SK-N-SH (cell line): ENCODE measurements at regions not wholly inside any gene's neighbourhood (a gene's known extent, or its start where the extent isn't known, plus 50 kb on each side); places are given as distances from the start of the nearest gene placed in this dataset.

Experiments
- CTCF ChIA-PET: fragments of 300-600, 350-600 bp; formaldehyde crosslinking; extraction: SDS; loops from one replicate; lab custom pipeline; 2021; lab: Yijun Ruan, JAX
- POLR2A ChIA-PET: fragments of 350-600 bp; sonication (Branson Sonifier 250); formaldehyde crosslinking; extraction: SDS; loops from one replicate; lab custom pipeline; 2020; ENCODE audit warnings: antibody characterized with exemption, inconsistent platforms; lab: Yijun Ruan, JAX
- DNase-seq: peaks from one replicate; pipeline ENCODE4 v3.0.0; 2012
- H2AFZ ChIP-seq: fragments of 200-600 bp; sonication (generic); 2 replicates; pipeline ENCODE4 v1.8.1; 2016; ENCODE audit warnings: antibody characterized with exemption, mild to moderate bottlenecking, low read depth
- H3F3A ChIP-seq: fragments of 200-600 bp; sonication (generic); replicated peaks from 2 replicates; pipeline ENCODE3; 2016; ENCODE audit warnings: antibody characterized with exemption, mild to moderate bottlenecking; ENCODE audit not compliant: insufficient read depth
- H3K27ac ChIP-seq, 2 experiments: fragments of 200-500 bp in 1 of 2; fragments of 200-600 bp in 1 of 2; sonication (Bioruptor generic) in 1 of 2; sonication (generic), shearing (Covaris generic) in 1 of 2; 2 replicates each; pipeline versions ENCODE4 v1.5.1 to v1.6.1; 2014 to 2016; ENCODE audit warnings: low read depth in 2 of 2, inconsistent platforms in 1 of 2, low read length in 1 of 2, mild to moderate bottlenecking in 1 of 2, mixed read lengths in 1 of 2
- H3K27me3 ChIP-seq: fragments of 200-600 bp; sonication (generic), shearing (Covaris generic); 2 replicates; pipeline ENCODE4 v1.6.1; 2016; ENCODE audit warnings: mixed run types; ENCODE audit not compliant: insufficient read depth
- H3K36me3 ChIP-seq, 2 experiments: fragments of 200-500 bp in 1 of 2; fragments of 200-600 bp in 1 of 2; sonication (Bioruptor generic) in 1 of 2; sonication (generic) in 1 of 2; replicated peaks in 1 of 2; 2 replicates each; pipeline versions ENCODE3 to v1.5.1; 2014 to 2016; ENCODE audit warnings: low read length in 1 of 2, mild to moderate bottlenecking in 1 of 2; ENCODE audit not compliant: insufficient read depth in 2 of 2, control insufficient read depth in 1 of 2
- H3K4me1 ChIP-seq, 2 experiments: fragments of 200-500 bp in 1 of 2; fragments of 200-600 bp in 1 of 2; sonication (Bioruptor generic) in 1 of 2; sonication (generic), shearing (Covaris generic) in 1 of 2; 2 replicates each; pipeline versions ENCODE4 v1.5.1 to v1.6.1; 2014 to 2016; ENCODE audit warnings: low read depth in 1 of 2, low read length in 1 of 2, mixed run types in 1 of 2; ENCODE audit not compliant: insufficient read depth in 2 of 2, control insufficient read depth in 1 of 2
- H3K4me2 ChIP-seq: fragments of 200-600 bp; sonication (generic), shearing (Covaris generic); 2 replicates; pipeline ENCODE4 v1.6.1; 2017; ENCODE audit warnings: mixed run types
- H3K4me3 ChIP-seq, 2 experiments: fragments of 200-500 bp in 1 of 2; fragments of 200-600 bp in 1 of 2; sonication (Bioruptor generic) in 1 of 2; sonication (generic), shearing (Covaris generic) in 1 of 2; 2 replicates each; pipeline versions ENCODE4 v1.5.1 to v1.8.1; 2014 to 2016; ENCODE audit warnings: low read depth in 2 of 2, inconsistent platforms in 1 of 2, low read length in 1 of 2, mild to moderate bottlenecking in 1 of 2, mixed read lengths in 1 of 2, moderate library complexity in 1 of 2
- H3K79me2 ChIP-seq: fragments of 200-600 bp; sonication (generic); 2 replicates; pipeline ENCODE4 v1.8.1; 2017; ENCODE audit warnings: mild to moderate bottlenecking; ENCODE audit not compliant: insufficient read depth
- H3K9ac ChIP-seq: fragments of 200-600 bp; sonication (generic); 2 replicates; pipeline ENCODE4 v1.6.1; 2017; ENCODE audit warnings: mixed run types
- H3K9me2 ChIP-seq: fragments of 200-600 bp; sonication (generic); 2 replicates; pipeline ENCODE4 v1.6.1; 2017; ENCODE audit warnings: mixed run types
- H3K9me3 ChIP-seq: fragments of 200-600 bp; sonication (generic); 2 replicates; pipeline ENCODE4 v1.6.1; 2017; ENCODE audit warnings: mixed run types, mild to moderate bottlenecking, moderate library complexity
- H4K20me1 ChIP-seq: fragments of 200-600 bp; sonication (generic); 2 replicates; pipeline ENCODE4 v1.6.1; 2017; ENCODE audit warnings: mild to moderate bottlenecking, mixed run types; ENCODE audit not compliant: insufficient read depth
- EP300 ChIP-seq, 2 experiments: IDR thresholded peaks; 2 replicates each; pipeline versions ENCODE4 v1.4.0 to v1.6.1; 2012; ENCODE audit warnings: borderline replicate concordance in 1 of 2, low read depth in 1 of 2, low read length in 1 of 2
- FOXJ3 ChIP-seq: sonication (generic); formaldehyde crosslinking; IDR thresholded peaks from 2 replicates; pipeline ENCODE4 v1.5.1; 2020; ENCODE audit warnings: mild to moderate bottlenecking, missing genetic modification reagents
- GATA2 ChIP-seq: sonication (generic); formaldehyde crosslinking; IDR thresholded peaks from 2 replicates; pipeline ENCODE4 v1.5.0; 2020; ENCODE audit warnings: mild to moderate bottlenecking, missing genetic modification reagents
- MXI1 ChIP-seq: IDR thresholded peaks from 2 replicates; pipeline ENCODE4 v1.6.1; 2012; ENCODE audit warnings: mild to moderate bottlenecking, low read depth, low read length, improper control_type of control experiment
- NFIC ChIP-seq: IDR thresholded peaks from 2 replicates; pipeline ENCODE4 v1.4.0; 2012; ENCODE audit warnings: borderline replicate concordance
- NRF1 ChIP-seq: IDR thresholded peaks from 2 replicates; pipeline ENCODE4 v1.6.1; 2012; ENCODE audit warnings: low read depth, mild to moderate bottlenecking, low read length
- PBX3 ChIP-seq: IDR thresholded peaks from 2 replicates; pipeline ENCODE4; 2012
- RAD21 ChIP-seq: IDR thresholded peaks from 2 replicates; pipeline ENCODE4 v1.6.1; 2012; ENCODE audit warnings: mild to moderate bottlenecking, low read length
- SIN3A ChIP-seq: IDR thresholded peaks from 2 replicates; pipeline ENCODE4 v1.6.1; 2012; ENCODE audit warnings: low read depth, mild to moderate bottlenecking, low read length, moderate library complexity, borderline replicate concordance
- SMC3 ChIP-seq: IDR thresholded peaks from 2 replicates; pipeline ENCODE4 v1.6.1; 2012; ENCODE audit warnings: low read depth, low read length, improper control_type of control experiment
- WGBS: methylation state at CpG from one replicate; pipeline ENCODE4 v1.1.6; 2017; ENCODE audit warnings: low lambda C conversion rate; 5-methylcytosine and 5-hydroxymethylcytosine counted together
- TF ChIP-seq, protein P1 (sequence below): IDR thresholded peaks from 2 replicates; pipeline ENCODE4 v1.6.1; 2012; ENCODE audit warnings: mild to moderate bottlenecking, low read depth, low read length, moderate library complexity
- TF ChIP-seq, protein P2 (sequence below): IDR thresholded peaks from 2 replicates; pipeline ENCODE4 v1.4.0; 2012; ENCODE audit warnings: low read depth
- TF ChIP-seq, protein P3 (sequence below): fragments of 200-600 bp; sonication (generic); IDR thresholded peaks from 2 replicates; pipeline ENCODE4 v1.6.1; 2017; ENCODE audit warnings: antibody characterized with exemption, mild to moderate bottlenecking, moderate library complexity
- TF ChIP-seq, protein P4 (sequence below): fragments of 150-350 bp; IDR thresholded peaks from 2 replicates; pipeline ENCODE4 v1.6.1; 2016; ENCODE audit warnings: mild to moderate bottlenecking, low read depth, low read length
- TF ChIP-seq, protein P5 (sequence below): fragments of 150-350 bp; IDR thresholded peaks from 2 replicates; pipeline ENCODE4 v1.6.1; 2017; ENCODE audit warnings: antibody characterized with exemption, low read length, low read depth, borderline replicate concordance

DNA sequence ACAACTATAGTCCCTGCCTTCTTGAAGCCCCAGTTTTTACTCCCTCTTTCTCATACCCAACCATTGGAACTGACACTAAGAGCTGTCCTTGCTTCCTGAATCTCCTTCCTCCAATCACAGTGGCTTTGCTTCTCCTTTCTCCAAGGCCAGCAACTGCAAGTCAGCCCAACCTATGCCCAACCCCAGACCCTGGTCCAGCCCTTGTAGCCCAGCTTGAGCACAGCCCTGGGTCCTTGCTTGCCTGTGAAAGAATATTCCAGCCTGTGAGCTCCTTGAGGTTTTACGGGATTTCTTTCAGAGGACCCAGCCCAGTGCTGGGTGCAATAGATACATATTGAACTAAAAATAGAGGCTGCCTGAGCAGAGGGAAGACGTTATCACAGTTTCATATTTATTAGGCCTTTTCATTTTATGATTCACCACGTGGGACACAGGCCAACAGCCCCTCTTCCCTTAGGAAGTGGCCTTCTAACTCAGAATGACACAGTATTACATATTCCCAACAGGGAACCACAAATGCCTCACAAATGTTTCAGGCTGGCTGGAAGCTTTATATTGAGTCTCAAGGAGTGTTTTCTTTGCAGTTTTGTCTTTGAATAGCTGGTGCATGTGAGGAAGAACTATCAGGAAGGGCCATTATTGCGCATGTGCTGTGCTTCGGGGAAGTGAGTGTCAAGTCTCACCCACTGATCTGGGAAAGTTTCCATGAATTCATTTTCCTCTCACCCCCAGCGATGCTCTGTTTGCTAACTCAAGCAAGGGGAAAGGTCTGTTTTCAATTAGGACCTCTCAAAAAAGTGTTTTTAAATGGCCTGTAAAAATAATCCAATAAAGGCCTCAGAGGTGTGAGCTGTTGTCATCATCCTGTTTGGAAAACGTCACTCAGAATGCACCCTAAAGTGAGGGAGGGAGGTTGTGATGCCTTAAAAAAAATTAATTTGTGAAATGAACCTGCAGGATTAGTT, 92.3 kb upstream of the NFIA start (continued):
- peak; percentile 73; the same call in 1 of the 2 replicates for TF ChIP-seq MXI1
- peak; percentile 75 for TF ChIP-seq PBX3
- no peak for TF ChIP-seq GATA2 (CRISPR knock-in tag)
- TF ChIP-seq, protein P1, sequence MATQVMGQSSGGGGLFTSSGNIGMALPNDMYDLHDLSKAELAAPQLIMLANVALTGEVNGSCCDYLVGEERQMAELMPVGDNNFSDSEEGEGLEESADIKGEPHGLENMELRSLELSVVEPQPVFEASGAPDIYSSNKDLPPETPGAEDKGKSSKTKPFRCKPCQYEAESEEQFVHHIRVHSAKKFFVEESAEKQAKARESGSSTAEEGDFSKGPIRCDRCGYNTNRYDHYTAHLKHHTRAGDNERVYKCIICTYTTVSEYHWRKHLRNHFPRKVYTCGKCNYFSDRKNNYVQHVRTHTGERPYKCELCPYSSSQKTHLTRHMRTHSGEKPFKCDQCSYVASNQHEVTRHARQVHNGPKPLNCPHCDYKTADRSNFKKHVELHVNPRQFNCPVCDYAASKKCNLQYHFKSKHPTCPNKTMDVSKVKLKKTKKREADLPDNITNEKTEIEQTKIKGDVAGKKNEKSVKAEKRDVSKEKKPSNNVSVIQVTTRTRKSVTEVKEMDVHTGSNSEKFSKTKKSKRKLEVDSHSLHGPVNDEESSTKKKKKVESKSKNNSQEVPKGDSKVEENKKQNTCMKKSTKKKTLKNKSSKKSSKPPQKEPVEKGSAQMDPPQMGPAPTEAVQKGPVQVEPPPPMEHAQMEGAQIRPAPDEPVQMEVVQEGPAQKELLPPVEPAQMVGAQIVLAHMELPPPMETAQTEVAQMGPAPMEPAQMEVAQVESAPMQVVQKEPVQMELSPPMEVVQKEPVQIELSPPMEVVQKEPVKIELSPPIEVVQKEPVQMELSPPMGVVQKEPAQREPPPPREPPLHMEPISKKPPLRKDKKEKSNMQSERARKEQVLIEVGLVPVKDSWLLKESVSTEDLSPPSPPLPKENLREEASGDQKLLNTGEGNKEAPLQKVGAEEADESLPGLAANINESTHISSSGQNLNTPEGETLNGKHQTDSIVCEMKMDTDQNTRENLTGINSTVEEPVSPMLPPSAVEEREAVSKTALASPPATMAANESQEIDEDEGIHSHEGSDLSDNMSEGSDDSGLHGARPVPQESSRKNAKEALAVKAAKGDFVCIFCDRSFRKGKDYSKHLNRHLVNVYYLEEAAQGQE, result no peak
- TF ChIP-seq, protein P2, sequence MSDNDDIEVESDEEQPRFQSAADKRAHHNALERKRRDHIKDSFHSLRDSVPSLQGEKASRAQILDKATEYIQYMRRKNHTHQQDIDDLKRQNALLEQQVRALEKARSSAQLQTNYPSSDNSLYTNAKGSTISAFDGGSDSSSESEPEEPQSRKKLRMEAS, result peak; percentile 86
- peak; percentile 8 to 77; a peak in 3 of 4 replicates for TF ChIP-seq EP300 (IDR thresholded peaks at IDR 0.05; ENCODE audit: borderline replicate concordance in 1 of 2, low read depth in 1 of 2, low read length in 1 of 2)
- TF ChIP-seq NFIC, result peak; percentile 93

- Histone ChIP-seq H3K79me2 (no peaks in the 10 kb centered on the region), H4K20me1 (no peaks in the 10 kb centered on the region), H3F3A (peaks cover 20% of the 10 kb centered on the region), H3K9me3 (no peaks in the 10 kb centered on the region), H3K4me3 (no peak overlapping the region), H3K36me3 (no peaks in the 10 kb centered on the region), H3K9ac (no peak overlapping the region), H3K4me1 (peaks cover 19 to 36% of the 10 kb centered on the region in 2 experiments), H3K4me2 (peak overlapping the region; percentile 73; the same call in 1 of the 2 replicates), H2AFZ (no peak overlapping the region; the same call in 1 of the 2 replicates), H3K27ac (peak overlapping the region; percentile 90 to 93), H3K27me3 (no peaks in the 10 kb centered on the region), H3K9me2 (no peaks in the 10 kb centered on the region)
- 75% methylated on average over 2 of the region's 2 CpGs for WGBS
- ChIA-PET CTCF (interaction anchor here (1.0 to 4.7 kb wide), 8 partner anchors 12 to 862 kb away, joined by 3 to 43 read pairs (median 5); no protein-coding TSS in a partner anchor), POLR2A (interaction anchor here (1.0 kb wide), 1 partner anchor 124 kb away, joined by 5 read pairs; no protein-coding TSS in a partner anchor)
- no peak for DNase-seq
- TF ChIP-seq MXI1 (no peak), SMC3 (no peak), RAD21 (no peak), NRF1 (no peak), FOXJ3 (no peak), GATA2 (CRISPR knock-in tag) (no peak), SIN3A (no peak), NFIC (no peak)
- TF ChIP-seq, protein P3, sequence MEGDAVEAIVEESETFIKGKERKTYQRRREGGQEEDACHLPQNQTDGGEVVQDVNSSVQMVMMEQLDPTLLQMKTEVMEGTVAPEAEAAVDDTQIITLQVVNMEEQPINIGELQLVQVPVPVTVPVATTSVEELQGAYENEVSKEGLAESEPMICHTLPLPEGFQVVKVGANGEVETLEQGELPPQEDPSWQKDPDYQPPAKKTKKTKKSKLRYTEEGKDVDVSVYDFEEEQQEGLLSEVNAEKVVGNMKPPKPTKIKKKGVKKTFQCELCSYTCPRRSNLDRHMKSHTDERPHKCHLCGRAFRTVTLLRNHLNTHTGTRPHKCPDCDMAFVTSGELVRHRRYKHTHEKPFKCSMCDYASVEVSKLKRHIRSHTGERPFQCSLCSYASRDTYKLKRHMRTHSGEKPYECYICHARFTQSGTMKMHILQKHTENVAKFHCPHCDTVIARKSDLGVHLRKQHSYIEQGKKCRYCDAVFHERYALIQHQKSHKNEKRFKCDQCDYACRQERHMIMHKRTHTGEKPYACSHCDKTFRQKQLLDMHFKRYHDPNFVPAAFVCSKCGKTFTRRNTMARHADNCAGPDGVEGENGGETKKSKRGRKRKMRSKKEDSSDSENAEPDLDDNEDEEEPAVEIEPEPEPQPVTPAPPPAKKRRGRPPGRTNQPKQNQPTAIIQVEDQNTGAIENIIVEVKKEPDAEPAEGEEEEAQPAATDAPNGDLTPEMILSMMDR, result no peak
- TF ChIP-seq, protein P4, sequence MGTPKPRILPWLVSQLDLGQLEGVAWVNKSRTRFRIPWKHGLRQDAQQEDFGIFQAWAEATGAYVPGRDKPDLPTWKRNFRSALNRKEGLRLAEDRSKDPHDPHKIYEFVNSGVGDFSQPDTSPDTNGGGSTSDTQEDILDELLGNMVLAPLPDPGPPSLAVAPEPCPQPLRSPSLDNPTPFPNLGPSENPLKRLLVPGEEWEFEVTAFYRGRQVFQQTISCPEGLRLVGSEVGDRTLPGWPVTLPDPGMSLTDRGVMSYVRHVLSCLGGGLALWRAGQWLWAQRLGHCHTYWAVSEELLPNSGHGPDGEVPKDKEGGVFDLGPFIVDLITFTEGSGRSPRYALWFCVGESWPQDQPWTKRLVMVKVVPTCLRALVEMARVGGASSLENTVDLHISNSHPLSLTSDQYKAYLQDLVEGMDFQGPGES, result no peak
- TF ChIP-seq, protein P5, sequence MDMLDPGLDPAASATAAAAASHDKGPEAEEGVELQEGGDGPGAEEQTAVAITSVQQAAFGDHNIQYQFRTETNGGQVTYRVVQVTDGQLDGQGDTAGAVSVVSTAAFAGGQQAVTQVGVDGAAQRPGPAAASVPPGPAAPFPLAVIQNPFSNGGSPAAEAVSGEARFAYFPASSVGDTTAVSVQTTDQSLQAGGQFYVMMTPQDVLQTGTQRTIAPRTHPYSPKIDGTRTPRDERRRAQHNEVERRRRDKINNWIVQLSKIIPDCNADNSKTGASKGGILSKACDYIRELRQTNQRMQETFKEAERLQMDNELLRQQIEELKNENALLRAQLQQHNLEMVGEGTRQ, result no peak
These were observed 93.5 kb upstream of the NFIA start for GRCh38 chr1:60988891-60989290.
